ENCODE measurements at regions not wholly inside any gene's neighbourhood (a gene's known extent, or its start where the extent isn't known, plus 50 kb on each side); places are given as distances from the start of the nearest gene placed in this dataset.

DNA sequence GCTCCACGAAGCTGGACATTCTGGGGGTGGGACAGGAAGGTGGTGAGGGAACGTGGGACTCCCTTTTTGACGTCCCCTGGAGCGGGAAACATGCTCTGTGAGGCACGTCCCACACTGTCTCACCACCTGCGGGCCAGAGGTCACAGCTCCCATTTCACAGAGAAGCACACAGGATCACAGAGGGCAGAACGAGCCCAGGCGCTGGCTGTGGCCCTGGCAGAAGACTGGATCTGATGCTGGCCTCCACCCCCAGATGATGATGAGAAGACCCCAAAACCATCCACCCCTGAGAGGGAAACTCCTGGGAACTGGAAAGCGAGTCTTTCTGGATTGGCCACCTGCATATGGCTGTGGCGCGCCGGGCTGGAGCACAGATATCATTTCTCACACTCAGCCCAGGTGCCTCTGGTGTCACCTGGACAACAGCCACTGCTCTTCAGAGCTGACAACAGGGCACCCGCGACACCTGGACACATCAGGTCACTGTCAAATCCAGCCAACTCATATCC is 216.2 kb downstream of the TUBA3C start:
- Histone ChIP-seq H3K79me2 (ENCODE audit: insufficient read depth, low read length) (no peaks in the 10 kb centered on the region), H2BK5ac (ENCODE audit: insufficient read length, low read length) (no peak overlapping the region), H3K23ac (ENCODE audit: insufficient read length, low read depth, low read length) (no peak overlapping the region), H3K18ac (ENCODE audit: insufficient read length, low read depth, low read length) (no peak overlapping the region), H3K4me2 (ENCODE audit: insufficient read depth, insufficient read length, low read length) (no peak overlapping the region), H4K91ac (ENCODE audit: insufficient read length, low read depth, low read length) (no peak overlapping the region), H3K27ac (ENCODE audit: insufficient read length, low read depth, low read length) (no peak overlapping the region), H3K14ac (ENCODE audit: insufficient read depth, low read length) (no peak overlapping the region), H3T11ph (ENCODE audit: low read length) (no peak overlapping the region), H4K20me1 (ENCODE audit: control insufficient read depth, insufficient read depth, insufficient read length) (no peaks in the 10 kb centered on the region), H3K27me3 (ENCODE audit: insufficient read depth, low read length) (no peaks in the 10 kb centered on the region), H2AFZ (ENCODE audit: low read length) (no peak overlapping the region), H4K8ac (replicated peaks; ENCODE audit: insufficient read length, low read depth, low read length) (no peak overlapping the region), H4K5ac (ENCODE audit: insufficient read length, low read depth, low read length) (no peak overlapping the region), H3K4ac (ENCODE audit: low read depth, low read length) (no peak overlapping the region), H3K4me1 (ENCODE audit: insufficient read depth, low read length) (no peaks in the 10 kb centered on the region), H2AK5ac (ENCODE audit: insufficient read length, low read length) (no peak overlapping the region), H3K23me2 (ENCODE audit: insufficient read length, low read depth, low read length, poor library complexity, severe bottlenecking) (peaks cover 2% of the 10 kb centered on the region), H3K9me3 (ENCODE audit: control insufficient read depth, low read depth, low read length) (peaks cover 92% of the 10 kb centered on the region), H2BK20ac (ENCODE audit: low read depth, low read length, poor library complexity, severe bottlenecking) (no peak overlapping the region), H2BK120ac (ENCODE audit: low read depth, low read length, poor library complexity, severe bottlenecking) (no peak overlapping the region), H3K9ac (ENCODE audit: extremely low read depth, insufficient read length, low read length) (no peak overlapping the region), H3K56ac (ENCODE audit: insufficient read length, low read depth, low read length) (no peak overlapping the region), H2BK15ac (ENCODE audit: low read depth, low read length) (no peak overlapping the region), H2BK12ac (ENCODE audit: insufficient read length, low read depth, low read length) (no peak overlapping the region), H3K79me1 (ENCODE audit: insufficient read depth, low read depth, low read length, poor library complexity, severe bottlenecking) (no peaks in the 10 kb centered on the region)
- H3K9me3 Mint-ChIP-seq: peaks cover 94 to 97% of the 10 kb centered on the region in 2 experiments
- peaks cover 0 to 18% (median 9%) of the 10 kb centered on the region in 3 experiments; a peak in 5 of 7 replicates for H3K36me3 Mint-ChIP-seq (ENCODE audit: insufficient read depth in 1 of 3, low read depth in 3 of 3)
- no peak for DNase-seq
- H3K4me1 Mint-ChIP-seq: no peaks in the 10 kb centered on the region
- H3K4me3 Mint-ChIP-seq: no peak overlapping the region
- WGBS (ENCODE audit: extremely low coverage, insufficient read length, low lambda C conversion rate): no CpG with 5 or more reads among the region's 14 CpGs
- no peaks in the 10 kb centered on the region for H3K27me3 Mint-ChIP-seq (ENCODE audit: low read depth)
- no peak overlapping the region for H3K27ac Mint-ChIP-seq
- TF ChIP-seq, protein P1, sequence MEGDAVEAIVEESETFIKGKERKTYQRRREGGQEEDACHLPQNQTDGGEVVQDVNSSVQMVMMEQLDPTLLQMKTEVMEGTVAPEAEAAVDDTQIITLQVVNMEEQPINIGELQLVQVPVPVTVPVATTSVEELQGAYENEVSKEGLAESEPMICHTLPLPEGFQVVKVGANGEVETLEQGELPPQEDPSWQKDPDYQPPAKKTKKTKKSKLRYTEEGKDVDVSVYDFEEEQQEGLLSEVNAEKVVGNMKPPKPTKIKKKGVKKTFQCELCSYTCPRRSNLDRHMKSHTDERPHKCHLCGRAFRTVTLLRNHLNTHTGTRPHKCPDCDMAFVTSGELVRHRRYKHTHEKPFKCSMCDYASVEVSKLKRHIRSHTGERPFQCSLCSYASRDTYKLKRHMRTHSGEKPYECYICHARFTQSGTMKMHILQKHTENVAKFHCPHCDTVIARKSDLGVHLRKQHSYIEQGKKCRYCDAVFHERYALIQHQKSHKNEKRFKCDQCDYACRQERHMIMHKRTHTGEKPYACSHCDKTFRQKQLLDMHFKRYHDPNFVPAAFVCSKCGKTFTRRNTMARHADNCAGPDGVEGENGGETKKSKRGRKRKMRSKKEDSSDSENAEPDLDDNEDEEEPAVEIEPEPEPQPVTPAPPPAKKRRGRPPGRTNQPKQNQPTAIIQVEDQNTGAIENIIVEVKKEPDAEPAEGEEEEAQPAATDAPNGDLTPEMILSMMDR (conservative IDR thresholded peaks at IDR 0.05): no peak
